Thoracic aorta (tissue), 2 donors: ENCODE measurements at regions not wholly inside any gene's neighbourhood (a gene's known extent, or its start where the extent isn't known, plus 50 kb on each side); places are given as distances from the start of the nearest gene placed in this dataset.

ENCODE experiments used
- ATAC-seq: fragments of 150-250 bp; one replicate; pipeline ENCODE4 v1.8.0; 2017; ENCODE audit warnings: low read depth; ENCODE audit not compliant: insufficient number of reproducible peaks, low FRiP score
- DNase-seq: peaks from one replicate; pipeline ENCODE4 v3.0.0-alpha.2; 2020; ENCODE audit warnings: low spot score
- H3K27ac ChIP-seq, 2 donors: fragments of 200-600 bp; sonication (generic); 1 replicate in 1 of 2; 2 replicates in 1 of 2; pipeline ENCODE4 v1.5.1; 2016; ENCODE audit warnings: mild to moderate bottlenecking in 2 of 2, moderate library complexity in 2 of 2
- H3K27me3 ChIP-seq: fragments of 200-600 bp; sonication (generic); replicated peaks from 2 replicates; pipeline ENCODE4 v1.6.0; 2016; ENCODE audit warnings: mild to moderate bottlenecking; ENCODE audit not compliant: insufficient read depth
- H3K36me3 ChIP-seq: fragments of 200-600 bp; sonication (generic); one replicate; pipeline ENCODE4 v1.5.1; 2016
- H3K4me1 ChIP-seq, 2 donors: fragments of 200-600 bp; sonication (generic); 1 replicate in 1 of 2; 2 replicates in 1 of 2; pipeline versions ENCODE4 v1.5.1 to v1.6.0; 2016; ENCODE audit warnings: low read depth in 2 of 2, mild to moderate bottlenecking in 1 of 2; ENCODE audit not compliant: control insufficient read depth in 1 of 2
- H3K4me3 ChIP-seq: fragments of 200-600 bp; sonication (generic); 2 replicates; pipeline ENCODE4 v1.5.1; 2016; ENCODE audit warnings: mild to moderate bottlenecking
- H3K9me3 ChIP-seq: fragments of 200-600 bp; sonication (generic); 2 replicates; pipeline ENCODE4 v1.5.1; 2016
- TF ChIP-seq, protein P1 (sequence below): fragments of 200-600 bp; sonication (generic); IDR thresholded peaks from one replicate; pipeline ENCODE4 v1.5.1; 2019; ENCODE audit warnings: antibody characterized with exemption

DNA sequence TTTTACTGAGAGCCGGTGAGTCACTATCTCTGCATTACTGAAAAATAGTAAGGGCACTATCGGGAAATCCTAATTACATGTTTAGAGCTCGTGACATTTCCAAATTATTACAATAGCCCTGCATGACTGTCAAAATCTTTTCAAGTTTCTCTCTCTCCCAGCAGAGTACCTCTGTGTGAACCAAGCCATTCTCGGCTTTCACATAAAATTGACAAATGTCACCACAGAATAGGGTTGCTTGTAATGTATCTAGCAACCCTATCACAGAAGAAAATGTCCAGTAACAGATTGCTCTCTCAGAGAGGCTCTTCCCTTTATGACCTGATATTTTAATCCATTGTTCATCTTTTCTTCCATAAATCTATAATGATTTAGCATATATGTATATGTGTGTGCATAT, 144.8 kb upstream of the GNPDA2 start:
- H3K4me3 ChIP-seq, result no peak overlapping the region
- no peak overlapping the region for H3K27ac ChIP-seq
- H3K27me3 ChIP-seq, result no peaks in the 10 kb centered on the region
- no peaks in the 10 kb centered on the region for H3K36me3 ChIP-seq
- DNase-seq (no peak), ATAC-seq (no peak)
- H3K4me1 ChIP-seq, result no peaks in the 10 kb centered on the region
- TF ChIP-seq, protein P1, sequence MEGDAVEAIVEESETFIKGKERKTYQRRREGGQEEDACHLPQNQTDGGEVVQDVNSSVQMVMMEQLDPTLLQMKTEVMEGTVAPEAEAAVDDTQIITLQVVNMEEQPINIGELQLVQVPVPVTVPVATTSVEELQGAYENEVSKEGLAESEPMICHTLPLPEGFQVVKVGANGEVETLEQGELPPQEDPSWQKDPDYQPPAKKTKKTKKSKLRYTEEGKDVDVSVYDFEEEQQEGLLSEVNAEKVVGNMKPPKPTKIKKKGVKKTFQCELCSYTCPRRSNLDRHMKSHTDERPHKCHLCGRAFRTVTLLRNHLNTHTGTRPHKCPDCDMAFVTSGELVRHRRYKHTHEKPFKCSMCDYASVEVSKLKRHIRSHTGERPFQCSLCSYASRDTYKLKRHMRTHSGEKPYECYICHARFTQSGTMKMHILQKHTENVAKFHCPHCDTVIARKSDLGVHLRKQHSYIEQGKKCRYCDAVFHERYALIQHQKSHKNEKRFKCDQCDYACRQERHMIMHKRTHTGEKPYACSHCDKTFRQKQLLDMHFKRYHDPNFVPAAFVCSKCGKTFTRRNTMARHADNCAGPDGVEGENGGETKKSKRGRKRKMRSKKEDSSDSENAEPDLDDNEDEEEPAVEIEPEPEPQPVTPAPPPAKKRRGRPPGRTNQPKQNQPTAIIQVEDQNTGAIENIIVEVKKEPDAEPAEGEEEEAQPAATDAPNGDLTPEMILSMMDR, result no peak
- H3K9me3 ChIP-seq, result no peaks in the 10 kb centered on the region

DNA sequence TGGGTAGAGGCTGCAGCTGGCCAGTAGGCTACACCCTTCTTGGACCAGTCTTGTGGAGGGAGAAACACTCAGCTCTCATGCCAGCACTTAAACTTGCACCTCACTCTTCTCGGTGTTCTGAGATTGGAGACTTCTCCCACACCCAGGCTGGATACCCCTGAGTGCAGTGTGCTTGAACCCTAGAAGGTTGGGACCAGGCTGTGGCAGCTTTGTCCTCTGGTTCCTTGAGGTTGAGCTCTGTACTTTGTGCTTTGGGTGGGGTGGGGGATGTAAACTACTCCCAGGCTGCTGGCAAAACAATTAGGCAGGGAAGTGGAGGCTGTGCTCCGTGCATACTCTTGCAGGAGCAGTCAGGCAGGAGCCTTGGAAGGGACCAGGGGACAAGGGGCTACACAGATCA, 143.6 kb upstream of the GNPDA2 start:
- DNase-seq (no peak), ATAC-seq (no peak)
- TF ChIP-seq, protein P1, result no peak
- Histone ChIP-seq H3K27me3 (no peaks in the 10 kb centered on the region), H3K9me3 (no peaks in the 10 kb centered on the region), H3K36me3 (no peaks in the 10 kb centered on the region), H3K4me1 (no peaks in the 10 kb centered on the region), H3K4me3 (no peak overlapping the region), H3K27ac (no peak overlapping the region)

DNA sequence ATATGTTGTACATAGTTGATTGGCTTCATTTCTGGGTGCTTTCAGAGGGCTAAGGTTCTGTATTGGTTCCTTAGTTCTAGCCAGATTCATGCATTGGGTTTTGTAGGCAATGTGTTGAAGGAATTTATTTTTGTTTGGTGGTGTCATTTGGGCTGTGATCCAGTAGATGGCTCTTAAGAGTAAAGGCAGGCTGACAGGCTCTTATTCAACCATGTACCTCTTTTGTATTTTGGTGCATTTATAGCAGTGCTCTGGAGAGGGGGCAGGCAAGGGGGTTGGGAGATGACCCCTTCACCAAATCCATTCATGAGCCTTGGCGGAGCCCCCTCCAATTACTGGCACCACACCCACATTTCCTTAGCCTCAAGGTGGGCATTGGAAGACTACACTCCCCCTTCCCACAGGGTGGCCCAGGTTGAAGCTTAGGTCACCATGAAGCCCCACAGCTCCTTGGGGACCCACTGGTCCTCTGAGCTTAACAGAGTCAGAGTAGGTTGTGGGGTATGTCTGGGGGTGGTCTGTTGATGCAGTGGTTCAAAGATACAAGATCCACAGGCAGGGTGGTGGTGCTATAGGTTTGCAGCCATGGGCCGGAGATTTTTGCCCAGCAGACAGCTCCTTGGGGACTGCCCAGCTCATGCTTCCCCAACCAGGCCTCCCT, 143.0 kb upstream of the GNPDA2 start:
- H3K36me3 ChIP-seq, result no peaks in the 10 kb centered on the region
- no peak overlapping the region for H3K27ac ChIP-seq
- H3K4me3 ChIP-seq, result no peak overlapping the region
- H3K27me3 ChIP-seq, result no peaks in the 10 kb centered on the region
- no peaks in the 10 kb centered on the region for H3K9me3 ChIP-seq
- no peaks in the 10 kb centered on the region for H3K4me1 ChIP-seq
- TF ChIP-seq, protein P1, result no peak
- ATAC-seq, result no peak
- DNase-seq, result no peak

- Histone ChIP-seq H3K4me3 (no peak overlapping the region), H3K27ac (no peak overlapping the region), H3K27me3 (no peaks in the 10 kb centered on the region), H3K4me1 (no peaks in the 10 kb centered on the region), H3K9me3 (no peaks in the 10 kb centered on the region), H3K36me3 (no peaks in the 10 kb centered on the region)
- no peak for ATAC-seq
- TF ChIP-seq, protein P1, result no peak
- no peak for DNase-seq
These were observed 135.4 kb upstream of the GNPDA2 start for GRCh38 chr4:44861756-44862155.

DNA sequence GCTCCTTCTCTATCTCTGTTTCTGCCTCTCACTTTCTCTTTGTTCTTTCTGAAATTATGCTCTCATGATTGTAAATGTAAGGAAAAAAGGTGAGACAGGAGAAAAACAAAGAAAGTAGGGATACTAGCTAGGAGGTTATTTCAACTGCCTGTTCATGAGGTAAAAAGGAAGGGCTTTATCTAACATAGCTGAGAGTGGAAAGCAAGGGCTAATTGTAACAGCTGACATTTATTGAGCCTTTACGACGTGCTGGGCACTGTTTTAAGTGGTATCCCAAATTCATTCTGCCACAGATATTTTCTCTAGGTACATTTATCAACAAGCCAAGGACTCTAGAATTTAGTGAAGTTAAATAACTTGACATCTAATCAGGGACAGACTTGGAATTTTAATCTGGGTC, 133.1 kb upstream of the GNPDA2 start:
- DNase-seq, result no peak
- Histone ChIP-seq H3K4me1 (no peaks in the 10 kb centered on the region), H3K36me3 (no peaks in the 10 kb centered on the region), H3K27ac (no peak overlapping the region), H3K9me3 (no peaks in the 10 kb centered on the region), H3K4me3 (no peak overlapping the region), H3K27me3 (no peaks in the 10 kb centered on the region)
- no peak for ATAC-seq
- TF ChIP-seq, protein P1, result no peak
